Ureter (tissue), 1 donor: ENCODE measurements at regions not wholly inside any gene's neighbourhood (a gene's known extent, or its start where the extent isn't known, plus 50 kb on each side); places are given as distances from the start of the nearest gene placed in this dataset.

ENCODE experiments used
- DNase-seq: peaks from one replicate; pipeline ENCODE4 v3.0.0-alpha.2; 2020; ENCODE audit warnings: low spot score
- donor health status: DM: yes; HTN: yes; CAD: no.

DNA sequence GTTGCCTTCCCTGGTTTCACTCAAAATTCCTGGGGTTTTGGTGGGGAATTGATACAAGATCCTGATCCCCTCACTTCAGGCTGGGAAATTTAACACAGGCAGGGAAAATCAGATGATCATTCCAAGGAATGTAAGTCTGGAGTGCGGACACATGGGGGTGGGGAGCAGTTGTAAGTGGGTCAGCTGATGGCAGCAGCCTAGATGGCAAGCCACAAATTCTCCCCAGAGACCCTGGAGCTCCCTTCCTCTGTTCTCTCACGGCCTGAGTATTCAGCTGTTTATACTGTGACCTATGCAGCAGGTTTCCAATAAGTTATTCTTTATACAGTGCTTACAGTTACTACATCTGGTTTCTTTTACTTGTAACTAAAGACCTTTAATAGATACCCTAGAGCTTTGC lies 144.9 kb downstream of the SH3BGRL2 start:
- no peak for DNase-seq

- DNase-seq: no peak
Measured at GRCh38 chr6:79775222-79775621, 144.1 kb downstream of the SH3BGRL2 start.

- DNase-seq: no peak
Measured at GRCh38 chr6:79764747-79765146, 133.6 kb downstream of the SH3BGRL2 start.

- DNase-seq: no peak
Measured at GRCh38 chr6:79763301-79763700, 132.2 kb downstream of the SH3BGRL2 start.

DNA sequence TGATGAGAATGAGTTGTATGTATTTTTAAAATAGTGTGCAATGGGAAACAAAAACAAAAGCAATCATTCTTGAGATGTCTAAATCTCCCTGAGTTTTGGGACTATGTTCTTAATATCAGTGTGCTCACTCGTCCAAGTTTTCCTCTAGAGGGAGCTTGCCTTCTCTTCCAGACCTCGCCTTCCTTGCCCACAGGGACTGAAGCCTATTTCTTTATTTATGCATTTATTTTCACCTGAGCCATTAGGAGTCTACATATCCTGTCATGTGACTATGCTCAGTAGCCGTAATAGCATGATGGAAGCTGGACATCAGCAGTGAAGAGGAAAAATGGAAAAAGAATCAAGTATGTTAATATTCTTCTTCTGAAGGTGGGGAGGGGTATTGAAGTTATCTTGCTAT lies 131.2 kb downstream of the SH3BGRL2 start:
- no peak for DNase-seq

DNA sequence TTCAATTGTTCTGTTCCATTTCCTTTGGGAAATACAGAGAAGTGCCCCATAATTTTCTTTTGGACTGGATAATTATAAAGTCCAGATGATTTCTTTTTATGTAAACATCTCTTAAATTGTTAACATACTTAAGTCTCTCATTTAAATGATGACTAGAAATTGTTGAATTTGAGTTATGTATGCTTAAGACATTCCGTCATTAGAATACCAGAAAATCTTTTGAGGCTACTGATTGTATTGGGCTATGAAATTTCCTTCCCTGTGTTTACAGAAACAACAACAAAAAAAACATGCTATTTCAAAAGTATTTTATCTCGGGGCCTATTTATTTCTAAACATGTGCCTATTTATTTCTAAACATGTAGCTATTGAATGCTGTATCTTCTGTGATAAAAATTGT lies 125.4 kb downstream of the SH3BGRL2 start:
- no peak for DNase-seq

- no peak for DNase-seq
Measured at GRCh38 chr6:79755967-79756366, 124.8 kb downstream of the SH3BGRL2 start.
